Fibroblast of mammary gland (primary cell): ENCODE measurements at regions not wholly inside any gene's neighbourhood (a gene's known extent, or its start where the extent isn't known, plus 50 kb on each side); places are given as distances from the start of the nearest gene placed in this dataset.
A peak's percentile ranks its signal among the peaks of the same experiment; 100 is the strongest.

Source experiments
- DNase-seq: peaks from one replicate; pipeline ENCODE4 v3.0.0-alpha.2; 2010; ENCODE audit warnings: low read depth
- H3K4me3 ChIP-seq: 2 replicates; pipeline ENCODE4 v1.5.1; 2011; ENCODE audit warnings: low read depth, mild to moderate bottlenecking, low read length, moderate library complexity; ENCODE audit not compliant: control insufficient read depth
- CTCF ChIP-seq: conservative IDR thresholded peaks from 2 replicates; pipeline ENCODE4 v1.5.1; 2011; ENCODE audit warnings: low read depth, low read length, inconsistent platforms; ENCODE audit not compliant: control insufficient read depth, insufficient read depth

DNA sequence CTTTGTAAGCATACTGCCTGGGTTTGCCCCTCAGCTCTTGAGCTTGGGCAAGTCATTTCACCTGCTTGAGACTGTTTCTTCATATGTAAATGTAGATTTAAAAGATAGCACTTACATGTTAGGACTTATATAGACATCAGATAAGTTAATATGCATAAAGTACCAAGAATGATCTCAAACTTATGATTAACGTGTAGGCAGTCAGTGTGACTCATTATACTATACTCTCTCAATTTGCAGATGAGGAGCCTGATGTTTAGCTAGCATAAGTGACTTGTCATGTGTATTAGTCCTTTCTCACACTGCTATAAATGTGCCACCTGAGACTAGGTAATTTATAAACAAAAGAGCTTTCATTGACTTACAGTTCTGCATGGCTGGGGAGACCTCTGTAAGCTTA is 690.5 kb downstream of the KCNJ2 start:
- no peak for TF ChIP-seq CTCF
- DNase-seq: no peak
- H3K4me3 ChIP-seq: no peak overlapping the region

DNA sequence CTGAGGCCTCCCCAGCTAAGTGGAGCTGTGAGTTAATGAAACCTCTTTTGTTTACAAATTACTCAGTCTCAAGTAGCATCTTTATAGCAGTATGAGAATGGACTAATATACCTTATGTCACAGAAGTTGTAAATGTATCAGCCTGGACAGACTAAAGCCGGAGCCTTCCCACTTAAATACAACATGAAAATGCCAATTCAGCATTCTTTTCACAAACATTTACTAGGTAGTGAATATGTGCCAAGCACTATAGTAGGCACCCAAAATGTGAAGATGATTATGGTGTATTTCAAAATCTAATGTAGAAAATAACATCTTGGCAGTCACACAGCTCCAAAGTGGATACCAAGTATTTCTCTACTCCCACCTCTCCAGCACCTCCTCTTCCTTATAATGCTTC is 693.0 kb downstream of the KCNJ2 start:
- no peak for TF ChIP-seq CTCF
- H3K4me3 ChIP-seq: no peak overlapping the region

DNA sequence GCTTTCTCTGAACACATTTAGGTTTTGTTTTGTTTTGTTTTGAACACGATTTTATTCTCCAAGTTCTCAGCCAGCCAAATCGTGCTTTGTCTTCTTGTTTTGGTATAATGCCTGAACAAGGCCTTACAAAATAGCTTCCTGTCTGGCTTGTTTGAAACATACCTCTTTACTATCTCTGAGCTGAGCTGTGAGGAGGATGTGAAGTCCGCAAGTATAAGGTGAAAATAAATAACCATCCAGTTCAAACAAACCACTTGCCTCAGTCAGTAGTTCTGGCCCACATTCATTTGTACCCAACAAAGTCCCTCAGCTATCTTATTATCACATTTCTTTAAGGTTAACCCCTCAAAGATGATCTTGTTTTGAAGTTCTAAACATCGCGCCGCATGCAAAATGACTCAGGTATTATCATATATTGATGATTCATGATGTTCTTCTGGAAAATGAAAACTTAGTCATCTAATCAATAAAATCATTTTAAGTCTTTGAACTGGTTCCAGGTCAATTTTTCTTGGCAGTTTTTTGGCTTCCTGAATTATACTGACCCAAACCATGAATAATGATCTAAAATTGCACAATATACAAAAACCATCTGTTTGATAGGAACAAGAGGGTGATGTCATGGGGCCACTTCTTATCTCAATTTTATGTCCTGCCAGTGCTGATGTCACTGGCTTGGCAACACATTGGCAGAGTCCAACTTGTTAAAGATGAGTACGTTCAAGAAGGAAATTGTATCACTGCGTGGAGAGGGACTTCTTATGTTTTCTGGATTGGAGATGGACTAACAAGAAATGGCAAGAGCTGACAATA is 694.3 kb downstream of the KCNJ2 start:
- peak; percentile 35 for DNase-seq
- TF ChIP-seq CTCF: no peak
- H3K4me3 ChIP-seq: no peak overlapping the region

More for the DNA sequence above, 693.0 kb downstream of the KCNJ2 start:
- no peak for DNase-seq

DNA sequence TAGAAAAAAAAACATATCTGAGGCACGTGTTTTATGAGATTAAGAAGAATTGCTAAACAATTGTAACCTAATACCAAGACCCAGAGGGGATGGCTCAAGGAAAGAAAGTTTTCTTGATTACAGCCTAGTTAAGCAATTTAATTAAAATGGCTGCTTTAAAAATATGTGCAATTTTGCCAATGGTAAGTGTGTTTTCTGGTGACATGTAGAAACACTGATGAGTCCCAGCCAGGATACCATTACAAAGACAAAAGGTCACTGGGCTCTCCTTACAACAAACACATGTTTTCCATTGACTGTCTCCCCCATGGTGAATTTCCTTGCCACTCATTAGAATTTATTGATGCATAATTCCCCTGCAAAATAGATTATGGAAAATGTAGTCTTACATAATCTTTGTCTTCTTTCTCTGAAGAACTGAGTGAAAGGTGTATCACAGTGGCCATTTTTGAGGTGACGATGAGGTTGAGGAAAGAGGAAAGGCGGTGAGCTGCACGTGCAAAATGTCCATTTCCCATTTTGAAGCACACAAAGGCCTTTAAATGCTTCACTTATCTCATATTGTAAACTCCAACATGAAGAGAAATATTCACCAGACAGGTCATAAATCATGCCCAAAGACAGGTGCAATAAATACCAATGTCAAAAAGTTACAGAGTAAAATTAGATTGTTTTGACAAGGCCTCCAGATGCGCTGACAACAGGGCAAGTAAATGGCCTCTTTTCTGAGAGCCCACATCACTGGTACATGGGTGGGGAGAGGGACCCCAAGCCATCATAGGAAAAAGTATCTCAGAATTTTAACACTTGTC is 696.9 kb downstream of the KCNJ2 start:
- no peak for TF ChIP-seq CTCF
- no peak for DNase-seq
- no peak overlapping the region for H3K4me3 ChIP-seq

- DNase-seq: no peak
- TF ChIP-seq CTCF: no peak
Observed at GRCh38 chr17:70868149-70868548, 698.8 kb downstream of the KCNJ2 start.

DNA sequence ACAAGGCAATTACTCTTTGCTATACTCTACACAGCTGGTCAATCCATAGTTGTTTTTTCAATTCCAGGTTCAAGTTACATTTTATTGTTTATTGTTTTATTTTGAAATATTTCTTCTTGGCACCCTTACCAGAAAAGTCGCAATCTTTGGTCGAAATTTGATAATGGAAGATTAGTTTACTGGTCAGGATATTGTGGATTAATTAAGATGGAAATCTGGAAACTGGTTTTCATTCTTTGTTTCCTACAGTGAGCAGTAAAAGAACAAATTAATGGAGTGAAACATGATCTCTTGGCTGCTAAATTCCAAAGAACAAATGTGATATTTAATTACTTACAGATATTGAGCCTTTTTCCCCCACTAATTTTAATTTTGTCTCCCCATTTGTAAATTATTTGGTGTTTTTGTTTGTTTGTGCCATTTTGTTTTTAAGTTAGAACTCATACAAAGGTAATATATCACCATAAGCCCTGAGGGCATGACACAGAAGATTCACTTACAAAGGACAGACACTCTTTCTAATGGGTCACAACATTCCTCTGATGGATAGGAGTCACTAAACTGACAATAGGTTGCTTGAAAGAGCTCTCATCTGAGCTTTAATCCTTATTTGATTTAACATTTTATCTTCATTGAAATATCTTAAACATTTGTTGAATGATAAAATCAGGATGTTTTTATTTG is 700.2 kb downstream of the KCNJ2 start:
- TF ChIP-seq CTCF: no peak
- no peak for DNase-seq
- no peak overlapping the region for H3K4me3 ChIP-seq

More at GRCh38 chr17:70868149-70868548, 698.8 kb downstream of the KCNJ2 start:
- no peak overlapping the region for H3K4me3 ChIP-seq
